ENCODE measurements at regions not wholly inside any gene's neighbourhood (a gene's known extent, or its start where the extent isn't known, plus 50 kb on each side); places are given as distances from the start of the nearest gene placed in this dataset.
A peak's percentile ranks its signal among the peaks of the same experiment; 100 is the strongest.

GRCh38 chr4:177566691-177567090 lies 124.5 kb upstream of the AGA start:
- DNase-seq (ENCODE audit: low read depth), result no peak
- no peak overlapping the region for H3K4me3 ChIP-seq (ENCODE audit: low read depth, low read length)
- TF ChIP-seq CTCF (IDR thresholded peaks at IDR 0.05; ENCODE audit: insufficient read depth, low read length), result no peak

- TF ChIP-seq CTCF (IDR thresholded peaks at IDR 0.05; ENCODE audit: insufficient read depth, low read length), result no peak
- no peak overlapping the region for H3K4me3 ChIP-seq (ENCODE audit: low read depth, low read length)
- DNase-seq (ENCODE audit: low read depth), result no peak
Measured at GRCh38 chr4:177568931-177569330, 126.7 kb upstream of the AGA start.

GRCh38 chr4:177569434-177569833 lies 127.2 kb upstream of the AGA start:
- peak; percentile 77 for DNase-seq (ENCODE audit: low read depth)
- H3K4me3 ChIP-seq (ENCODE audit: low read depth, low read length), result no peak overlapping the region
- no peak for TF ChIP-seq CTCF (IDR thresholded peaks at IDR 0.05; ENCODE audit: insufficient read depth, low read length)

GRCh38 chr4:177573507-177573906 lies 131.3 kb upstream of the AGA start:
- H3K4me3 ChIP-seq (ENCODE audit: low read depth, low read length), result no peak overlapping the region
- TF ChIP-seq CTCF (IDR thresholded peaks at IDR 0.05; ENCODE audit: insufficient read depth, low read length), result no peak
- DNase-seq (ENCODE audit: low read depth), result peak; percentile 65

- DNase-seq (ENCODE audit: low read depth), result peak; percentile 21
- TF ChIP-seq CTCF (IDR thresholded peaks at IDR 0.05; ENCODE audit: insufficient read depth, low read length), result no peak
- H3K4me3 ChIP-seq (ENCODE audit: low read depth, low read length), result no peak overlapping the region
Measured at GRCh38 chr4:177574446-177574845, 132.2 kb upstream of the AGA start.

- DNase-seq (ENCODE audit: low read depth), result no peak
- H3K4me3 ChIP-seq (ENCODE audit: low read depth, low read length), result no peak overlapping the region
- no peak for TF ChIP-seq CTCF (IDR thresholded peaks at IDR 0.05; ENCODE audit: insufficient read depth, low read length)
Measured at GRCh38 chr4:177579649-177580048, 137.4 kb upstream of the AGA start.

- DNase-seq (ENCODE audit: low read depth), result peak; percentile 27
- no peak for TF ChIP-seq CTCF (IDR thresholded peaks at IDR 0.05; ENCODE audit: insufficient read depth, low read length)
- no peak overlapping the region for H3K4me3 ChIP-seq (ENCODE audit: low read depth, low read length)
Measured at GRCh38 chr4:177582992-177583391, 140.8 kb upstream of the AGA start.
